GM18873 (cell line): ENCODE measurements at regions not wholly inside any gene's neighbourhood (a gene's known extent, or its start where the extent isn't known, plus 50 kb on each side); places are given as distances from the start of the nearest gene placed in this dataset.
A peak's percentile ranks its signal among the peaks of the same experiment; 100 is the strongest.
"Not testable (repeated sequence)": the region's sequence is repeated elsewhere in the genome, so short reads cannot be mapped to it uniquely, and the experiment has no call there.

ENCODE experiments used
- ATAC-seq: cut with Tn5 transposase; IDR thresholded peaks from one replicate; pipeline ENCODE4 v1.9.1; 2021; ENCODE audit warnings: mild to moderate bottlenecking, moderate library complexity, moderate number of reproducible peaks; ENCODE audit not compliant: unreplicated experiment, low FRiP score

DNA sequence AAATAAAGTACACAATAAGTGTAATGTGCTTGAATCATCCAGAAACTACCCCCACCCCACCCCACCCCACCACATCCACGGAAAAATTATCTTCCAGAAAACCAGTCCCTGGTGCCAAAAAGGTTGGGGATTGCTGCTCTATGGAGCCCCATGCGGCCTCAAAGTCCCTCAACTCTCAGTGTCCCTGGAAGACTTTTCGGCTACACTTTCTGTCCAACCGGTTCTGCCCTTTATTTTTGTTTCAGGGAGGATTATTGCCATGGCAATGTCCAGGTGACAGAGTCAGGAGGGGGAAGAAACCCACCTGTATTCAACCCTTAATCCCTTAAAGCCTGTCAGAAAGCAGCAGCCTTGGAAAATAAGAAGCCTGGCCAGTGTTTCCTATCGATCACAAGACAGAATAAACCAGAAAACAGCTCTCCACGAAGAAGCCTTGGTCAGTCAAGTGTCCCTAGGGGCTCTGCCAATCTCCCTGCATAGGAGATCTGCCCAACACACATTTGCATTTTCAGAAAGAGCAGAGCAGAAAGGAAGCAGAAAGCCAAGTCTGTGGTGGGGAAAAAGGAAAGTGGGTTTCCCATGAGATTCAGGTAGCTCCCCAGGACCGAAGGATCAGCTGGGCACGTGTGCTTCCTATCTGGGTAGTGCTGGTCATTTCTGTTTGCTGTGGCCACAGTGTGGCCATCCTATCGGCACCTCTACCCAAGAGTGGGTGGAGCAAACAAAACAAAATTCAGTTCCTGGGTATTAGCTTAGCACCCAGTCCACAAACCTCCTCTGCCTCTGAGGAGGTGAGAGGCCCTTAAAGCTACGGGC lies 342.7 kb downstream of the SOX9 start:
- ATAC-seq = no peak

- not testable (repeated sequence) for ATAC-seq
Observed at GRCh38 chr17:72464221-72464620, 343.4 kb downstream of the SOX9 start.

- ATAC-seq = peak; percentile 34
Observed at GRCh38 chr17:72465191-72466024, 344.6 kb downstream of the SOX9 start.

DNA sequence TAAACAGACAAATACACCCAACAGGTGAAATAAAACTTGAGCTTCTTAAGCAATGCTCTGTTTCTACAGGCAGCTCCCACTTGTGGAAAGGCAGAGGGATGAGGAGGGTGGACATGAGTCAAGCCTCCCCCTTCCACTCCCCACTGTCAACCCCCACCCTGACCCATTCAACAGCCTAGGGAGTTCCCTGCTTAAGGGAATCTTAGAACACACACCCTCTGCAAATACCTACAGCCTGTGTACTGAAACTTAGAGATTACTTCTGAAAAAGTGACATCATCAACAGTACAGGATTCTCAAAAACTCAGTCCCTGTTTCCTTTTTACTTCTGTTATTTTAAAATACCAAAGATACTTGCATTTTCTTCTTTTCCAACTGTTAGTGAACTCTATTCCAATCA lies 345.4 kb downstream of the SOX9 start:
- ATAC-seq = peak; percentile 60

- ATAC-seq = no peak
Observed at GRCh38 chr17:72466606-72467005, 345.8 kb downstream of the SOX9 start.

DNA sequence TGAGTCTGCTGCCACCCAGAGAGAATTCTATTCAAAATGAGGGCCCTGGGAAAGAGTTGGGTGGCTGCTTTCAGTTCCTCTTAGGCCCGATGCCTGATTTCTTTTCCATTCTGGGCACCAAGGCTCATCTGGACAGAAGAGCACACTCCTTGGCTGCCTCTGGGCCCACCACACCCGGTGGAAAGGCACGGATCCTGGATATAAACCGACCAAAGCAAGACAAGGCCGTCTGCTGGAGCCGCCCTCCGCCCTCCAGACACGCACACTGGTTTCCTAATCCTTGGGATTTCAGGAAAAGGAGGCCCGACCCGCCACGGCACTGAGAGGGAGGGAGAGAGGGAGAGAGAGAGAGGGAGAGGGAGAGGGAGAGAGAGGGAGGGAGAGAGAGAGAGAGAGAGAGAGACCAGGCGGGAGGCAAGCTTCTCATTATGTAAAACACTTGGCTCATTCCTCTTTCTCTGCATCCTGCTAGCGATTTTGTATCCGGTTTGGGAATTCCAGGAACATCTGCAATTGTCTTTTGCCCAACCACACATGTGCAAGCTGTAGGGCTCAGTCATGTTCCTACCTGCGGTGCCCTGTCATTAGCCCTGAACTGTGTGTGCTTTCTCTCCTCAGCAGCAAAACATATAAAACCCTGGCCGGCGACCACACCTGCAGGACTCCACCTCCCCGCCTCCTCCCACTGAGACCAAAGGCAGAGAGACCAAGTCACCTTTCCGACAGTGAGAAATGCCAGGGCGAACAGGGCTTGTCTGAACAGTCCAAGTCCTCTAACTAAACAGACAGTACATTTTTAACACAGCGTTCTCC lies 347.2 kb downstream of the SOX9 start:
- no peak for ATAC-seq

- ATAC-seq = no peak
Observed at GRCh38 chr17:72468841-72469240, 348.0 kb downstream of the SOX9 start.

DNA sequence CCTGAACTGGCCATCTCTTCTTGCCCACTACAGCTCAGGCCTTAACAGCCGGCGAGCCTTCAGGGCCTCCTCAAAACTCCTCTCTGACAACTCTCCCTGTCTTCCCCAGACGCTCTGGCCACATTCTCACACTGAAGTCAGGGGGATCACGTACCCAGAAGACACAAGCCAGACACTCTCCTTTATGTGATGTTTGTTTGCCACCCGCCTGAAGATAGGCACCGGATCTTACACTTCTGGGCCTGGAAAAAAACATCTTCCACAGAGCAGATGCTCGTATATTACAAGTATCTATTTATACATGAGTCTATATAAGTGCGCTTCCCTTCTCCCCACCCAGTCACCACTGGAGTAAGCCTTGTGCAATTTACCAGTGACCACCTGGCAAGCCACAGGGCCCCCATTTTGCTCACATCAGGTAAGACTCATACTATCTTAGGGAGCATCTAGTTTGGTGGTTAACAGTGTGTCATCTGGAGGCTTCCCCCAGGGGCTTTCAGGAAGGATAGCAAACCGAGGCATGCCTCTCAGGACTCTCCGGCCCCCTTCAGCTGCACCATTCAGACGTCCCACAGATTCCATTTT lies 349.4 kb downstream of the SOX9 start:
- ATAC-seq = no peak

DNA sequence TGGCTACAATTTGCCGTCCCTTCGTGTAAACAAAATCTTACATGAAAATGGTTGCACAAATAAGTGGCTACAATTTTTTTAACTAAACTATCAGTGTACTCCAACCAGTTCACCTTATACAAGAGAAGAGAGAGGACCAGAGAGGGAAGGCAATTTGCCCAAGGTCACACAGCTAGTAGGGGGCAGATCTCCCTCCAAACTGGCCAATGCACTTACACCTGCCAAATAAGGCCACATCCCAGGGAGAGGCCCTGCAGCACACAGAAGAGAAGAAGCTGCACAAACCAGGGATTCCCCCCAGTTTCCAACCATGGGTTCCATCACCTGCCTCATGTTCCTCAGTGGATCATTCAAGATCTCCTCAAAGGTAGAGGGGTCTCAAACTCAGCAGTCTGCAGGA lies 349.9 kb downstream of the SOX9 start:
- ATAC-seq = no peak

DNA sequence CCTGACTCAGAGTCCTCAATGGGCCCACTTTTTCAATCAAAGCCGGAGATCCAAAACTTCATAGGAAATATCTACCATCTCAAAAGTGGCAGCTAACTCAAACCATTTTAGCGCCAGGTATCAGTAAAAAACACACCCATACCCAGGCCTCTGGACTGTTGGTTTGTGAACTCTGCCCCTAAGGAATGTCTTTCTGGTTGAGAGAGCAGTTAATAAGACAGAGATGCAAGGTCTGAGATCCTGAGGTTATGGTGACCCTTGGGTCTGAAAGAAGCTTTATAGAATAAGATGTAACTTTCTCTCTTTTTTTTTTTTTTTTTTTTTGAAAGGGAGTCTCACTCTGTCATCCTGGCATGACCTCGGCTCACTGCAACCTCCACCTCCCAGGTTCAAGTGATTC lies 350.5 kb downstream of the SOX9 start:
- ATAC-seq = no peak

- no peak for ATAC-seq
Observed at GRCh38 chr17:72472106-72472505, 351.3 kb downstream of the SOX9 start.

DNA sequence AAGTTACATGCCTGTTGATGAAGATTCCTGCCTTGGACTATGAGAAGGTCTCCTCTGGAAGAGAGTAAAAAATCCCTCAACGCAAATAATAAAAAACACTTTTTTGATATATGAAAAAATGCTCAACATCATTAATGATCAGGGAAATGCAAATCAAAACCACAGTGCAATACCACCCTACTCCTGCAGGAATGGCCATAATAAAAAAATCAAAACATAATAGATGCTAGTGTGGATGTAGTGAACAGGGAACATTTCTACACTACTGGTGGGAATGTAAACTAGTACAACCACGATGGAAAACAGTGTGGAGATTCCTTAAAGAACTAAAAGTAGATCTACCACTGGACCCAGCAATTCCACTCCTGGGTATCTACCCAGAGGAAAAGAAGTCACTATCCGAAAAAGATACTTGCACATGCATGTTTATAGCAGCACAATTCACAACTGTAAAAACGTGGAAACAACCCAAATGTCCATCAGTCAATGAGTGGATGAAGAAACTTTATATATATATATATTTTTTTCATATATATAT lies 352.1 kb downstream of the SOX9 start:
- ATAC-seq = not testable (repeated sequence)

DNA sequence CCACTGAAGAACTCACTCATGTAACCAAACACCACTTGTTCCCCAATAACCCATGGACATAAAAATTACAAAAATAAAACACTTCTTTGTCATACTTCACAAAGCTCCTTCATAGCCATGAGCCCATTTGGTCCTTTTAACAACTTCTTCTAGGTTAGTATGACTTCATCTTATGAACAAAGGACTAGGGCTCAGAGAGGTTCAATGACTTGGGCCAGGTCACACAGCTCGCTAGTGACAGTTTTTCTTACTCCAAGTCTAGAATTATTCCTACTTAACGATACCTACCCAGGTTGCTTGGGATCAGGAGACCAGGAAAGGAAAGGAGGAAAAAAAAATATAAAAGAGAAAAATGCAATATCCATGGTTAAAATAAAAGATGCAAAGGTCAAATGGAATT lies 353.4 kb downstream of the SOX9 start:
- ATAC-seq = no peak

- no peak for ATAC-seq
Observed at GRCh38 chr17:72474719-72475477, 354.1 kb downstream of the SOX9 start.

GRCh38 chr17:72476134-72476533 lies 355.3 kb downstream of the SOX9 start:
- ATAC-seq = no peak

- no peak for ATAC-seq
Observed at GRCh38 chr17:72476575-72476986, 355.8 kb downstream of the SOX9 start.

GRCh38 chr17:72477491-72477890 lies 356.7 kb downstream of the SOX9 start:
- no peak for ATAC-seq

- no peak for ATAC-seq
Observed at GRCh38 chr17:72479113-72479512, 358.3 kb downstream of the SOX9 start.

GRCh38 chr17:72481572-72481971 lies 360.8 kb downstream of the SOX9 start:
- no peak for ATAC-seq
